ENCODE measurements at regions not wholly inside any gene's neighbourhood (a gene's known extent, or its start where the extent isn't known, plus 50 kb on each side); places are given as distances from the start of the nearest gene placed in this dataset.

GRCh38 chr7:122200888-122201287, 56.8 kb upstream of the AASS start:
- CTCF ChIA-PET, result no interaction called here
- POLR2A ChIA-PET, result no interaction called here
- Histone ChIP-seq H3K4me1 (ENCODE audit: control insufficient read depth, insufficient read depth, low read length) (no peaks in the 10 kb centered on the region), H3K27me3 (ENCODE audit: control insufficient read depth, insufficient read depth, low read length) (no peaks in the 10 kb centered on the region), H3K36me3 (ENCODE audit: control insufficient read depth, insufficient read depth, low read length) (no peaks in the 10 kb centered on the region), H3K27ac (ENCODE audit: low read length) (no peak overlapping the region), H3K9me3 (ENCODE audit: control insufficient read depth, insufficient read depth, low read depth, low read length) (no peaks in the 10 kb centered on the region), H3K4me3 (ENCODE audit: low read depth in 2 of 2, low read length in 2 of 2) (no peak overlapping the region)
- intact Hi-C loops (cut with micrococcal nuclease; ENCODE audit: unreplicated experiment), result no loop called here
- no peak for TF ChIP-seq POLR2AphosphoS5 (IDR thresholded peaks at IDR 0.05; ENCODE audit: low read depth, low read length)
- TF ChIP-seq TCF7L2 (IDR thresholded peaks at IDR 0.05; ENCODE audit: low read depth, low read length), result no peak
- no peak for TF ChIP-seq CTCF (IDR thresholded peaks at IDR 0.05)
- TF ChIP-seq REST (IDR thresholded peaks at IDR 0.05; ENCODE audit: insufficient read depth in 1 of 2, low read depth in 2 of 2, low read length in 1 of 2), result no peak
- TF ChIP-seq SIN3A (IDR thresholded peaks at IDR 0.05; ENCODE audit: borderline replicate concordance, insufficient read depth, low read depth, low read length), result no peak
- in situ Hi-C loops (cut with HindIII; ENCODE audit: low pct_unique_long_range_greater_than_20kb, low sequenced_read_pairs), result no loop called here
- DNase-seq (ENCODE audit: low read depth, low spot score), result no peak
- BruUV-seq (replicated peaks), result no TSS peak
- no peak for ATAC-seq

- in situ Hi-C loops (cut with HindIII; ENCODE audit: low pct_unique_long_range_greater_than_20kb, low sequenced_read_pairs), result no loop called here
- Histone ChIP-seq H3K4me3 (ENCODE audit: low read depth in 2 of 2, low read length in 2 of 2) (no peak overlapping the region), H3K27ac (ENCODE audit: low read length) (no peak overlapping the region), H3K9me3 (ENCODE audit: control insufficient read depth, insufficient read depth, low read depth, low read length) (no peaks in the 10 kb centered on the region), H3K27me3 (ENCODE audit: control insufficient read depth, insufficient read depth, low read length) (no peaks in the 10 kb centered on the region), H3K4me1 (ENCODE audit: control insufficient read depth, insufficient read depth, low read length) (no peaks in the 10 kb centered on the region), H3K36me3 (ENCODE audit: control insufficient read depth, insufficient read depth, low read length) (no peaks in the 10 kb centered on the region)
- ChIA-PET CTCF (no interaction called here), POLR2A (no interaction called here)
- BruUV-seq (replicated peaks), result no TSS peak
- TF ChIP-seq REST (IDR thresholded peaks at IDR 0.05; ENCODE audit: insufficient read depth in 1 of 2, low read depth in 2 of 2, low read length in 1 of 2), result no peak
- no peak for TF ChIP-seq SIN3A (IDR thresholded peaks at IDR 0.05; ENCODE audit: borderline replicate concordance, insufficient read depth, low read depth, low read length)
- no peak for TF ChIP-seq POLR2AphosphoS5 (IDR thresholded peaks at IDR 0.05; ENCODE audit: low read depth, low read length)
- TF ChIP-seq CTCF (IDR thresholded peaks at IDR 0.05), result no peak
- TF ChIP-seq TCF7L2 (IDR thresholded peaks at IDR 0.05; ENCODE audit: low read depth, low read length), result no peak
- no peak for ATAC-seq
- intact Hi-C loops (cut with micrococcal nuclease; ENCODE audit: unreplicated experiment), result no loop called here
- no peak for DNase-seq (ENCODE audit: low read depth, low spot score)
These were observed 55.1 kb upstream of the AASS start for GRCh38 chr7:122199171-122199570.
